ENCODE measurements at regions not wholly inside any gene's neighbourhood (a gene's known extent, or its start where the extent isn't known, plus 50 kb on each side); places are given as distances from the start of the nearest gene placed in this dataset.

DNA sequence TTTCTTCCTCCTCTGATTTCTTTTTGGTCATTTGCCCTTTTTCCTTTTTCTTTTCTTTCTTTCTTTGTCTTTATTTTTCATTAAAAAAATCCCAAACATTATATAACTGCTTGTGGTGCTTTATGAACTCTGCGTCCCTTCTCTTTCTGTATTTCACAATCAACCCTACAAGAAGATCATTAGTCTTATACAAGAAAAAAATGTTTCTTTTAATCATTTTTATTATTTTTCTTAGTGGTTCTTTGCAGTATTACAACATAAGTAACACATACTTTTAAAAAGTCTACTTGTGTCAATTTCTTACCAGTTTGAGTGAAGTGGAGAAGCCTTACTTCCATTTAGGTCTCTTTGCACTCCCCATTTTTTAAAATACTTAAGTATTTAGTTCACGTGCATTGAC lies 212.7 kb upstream of the SMC2 start:
- DNase-seq (ENCODE audit: low spot score): no peak
- 35% methylated on average over 2 of the region's 2 CpGs for WGBS (ENCODE audit: low lambda C conversion rate)

More for the DNA sequence above, 212.7 kb upstream of the SMC2 start:
- Histone ChIP-seq H3K4me3 (replicated peaks in 1 of 3; ENCODE audit: insufficient read depth in 1 of 3, low read depth in 2 of 3, low read length in 3 of 3) (no peak overlapping the region), H2AFZ (ENCODE audit: low read length) (no peak overlapping the region), H3K4me2 (ENCODE audit: low read depth, low read length) (no peak overlapping the region), H3K9ac (ENCODE audit: insufficient read depth, low read depth, low read length) (no peak overlapping the region), H3K4me1 (ENCODE audit: insufficient read depth, low read length) (no peaks in the 10 kb centered on the region), H3K27ac (ENCODE audit: extremely low read length, insufficient read depth, low read length) (no peak overlapping the region), H4K20me1 (ENCODE audit: insufficient read depth, low read length) (no peaks in the 10 kb centered on the region), H3K79me2 (ENCODE audit: insufficient read depth, low read length) (no peaks in the 10 kb centered on the region), H3K9me3 (ENCODE audit: low read length) (no peaks in the 10 kb centered on the region), H3K36me3 (replicated peaks in 1 of 2; ENCODE audit: control insufficient read depth in 1 of 2, insufficient read depth in 2 of 2, low read length in 2 of 2) (no peaks in the 10 kb centered on the region), H3K27me3 (ENCODE audit: control insufficient read depth in 1 of 2, insufficient read depth in 2 of 2, low read length in 2 of 2) (no peaks in the 10 kb centered on the region)
- FAIRE-seq: no peak
- in situ Hi-C loops (cut with HindIII; ENCODE audit: extremely low pct_ligation_motif_present, low pct_unique_long_range_greater_than_20kb): no loop called here
- intact Hi-C loops (cut with micrococcal nuclease; ENCODE audit: unreplicated experiment): no loop called here
- no peak for ATAC-seq
- ChIA-PET CTCF (ENCODE audit: low intra/inter-chr PET ratio, low total read pairs) (no interaction called here), POLR2A (no interaction called here)
- BruUV-seq (replicated peaks): no TSS peak
- no peak for TF ChIP-seq ZNF713 (CRISPR knock-in tag; IDR thresholded peaks at IDR 0.05)
- TF ChIP-seq ZNF780A (CRISPR knock-in tag; IDR thresholded peaks at IDR 0.05): no peak
- TF ChIP-seq ZNF747 (CRISPR knock-in tag; IDR thresholded peaks at IDR 0.05; ENCODE audit: borderline replicate concordance): no peak
- TF ChIP-seq NFIB (CRISPR knock-in tag; IDR thresholded peaks at IDR 0.05; ENCODE audit: borderline replicate concordance): no peak
- no peak for TF ChIP-seq TEF (CRISPR knock-in tag; IDR thresholded peaks at IDR 0.05)
- TF ChIP-seq ZNF124 (CRISPR knock-in tag; IDR thresholded peaks at IDR 0.05): no peak
- TF ChIP-seq ZNF790 (CRISPR knock-in tag; IDR thresholded peaks at IDR 0.05; ENCODE audit: borderline replicate concordance): no peak
- TF ChIP-seq, protein P1, sequence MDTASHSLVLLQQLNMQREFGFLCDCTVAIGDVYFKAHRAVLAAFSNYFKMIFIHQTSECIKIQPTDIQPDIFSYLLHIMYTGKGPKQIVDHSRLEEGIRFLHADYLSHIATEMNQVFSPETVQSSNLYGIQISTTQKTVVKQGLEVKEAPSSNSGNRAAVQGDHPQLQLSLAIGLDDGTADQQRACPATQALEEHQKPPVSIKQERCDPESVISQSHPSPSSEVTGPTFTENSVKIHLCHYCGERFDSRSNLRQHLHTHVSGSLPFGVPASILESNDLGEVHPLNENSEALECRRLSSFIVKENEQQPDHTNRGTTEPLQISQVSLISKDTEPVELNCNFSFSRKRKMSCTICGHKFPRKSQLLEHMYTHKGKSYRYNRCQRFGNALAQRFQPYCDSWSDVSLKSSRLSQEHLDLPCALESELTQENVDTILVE (CRISPR knock-in tag; IDR thresholded peaks at IDR 0.05): no peak
- no peak for TF ChIP-seq HMG20A (CRISPR knock-in tag; IDR thresholded peaks at IDR 0.05; ENCODE audit: borderline replicate concordance)
- no peak for TF ChIP-seq KDM2A (CRISPR knock-in tag; IDR thresholded peaks at IDR 0.05; ENCODE audit: borderline replicate concordance, low read depth)
- no peak for TF ChIP-seq NR2F1 (CRISPR knock-in tag; IDR thresholded peaks at IDR 0.05)
- TF ChIP-seq ATF5 (CRISPR knock-in tag; IDR thresholded peaks at IDR 0.05; ENCODE audit: low read depth): no peak
- no peak for TF ChIP-seq BCL6 (CRISPR knock-in tag; IDR thresholded peaks at IDR 0.05)
- TF ChIP-seq ZMYM4 (CRISPR knock-in tag; IDR thresholded peaks at IDR 0.05): no peak
- TF ChIP-seq HDAC2 (CRISPR knock-in tag; IDR thresholded peaks at IDR 0.05): no peak
- no peak for TF ChIP-seq ZFP41 (CRISPR knock-in tag; IDR thresholded peaks at IDR 0.05; ENCODE audit: borderline replicate concordance)
- TF ChIP-seq ZBTB44 (CRISPR knock-in tag; IDR thresholded peaks at IDR 0.05): no peak
